ENCODE measurements at regions not wholly inside any gene's neighbourhood (a gene's known extent, or its start where the extent isn't known, plus 50 kb on each side); places are given as distances from the start of the nearest gene placed in this dataset.

DNA sequence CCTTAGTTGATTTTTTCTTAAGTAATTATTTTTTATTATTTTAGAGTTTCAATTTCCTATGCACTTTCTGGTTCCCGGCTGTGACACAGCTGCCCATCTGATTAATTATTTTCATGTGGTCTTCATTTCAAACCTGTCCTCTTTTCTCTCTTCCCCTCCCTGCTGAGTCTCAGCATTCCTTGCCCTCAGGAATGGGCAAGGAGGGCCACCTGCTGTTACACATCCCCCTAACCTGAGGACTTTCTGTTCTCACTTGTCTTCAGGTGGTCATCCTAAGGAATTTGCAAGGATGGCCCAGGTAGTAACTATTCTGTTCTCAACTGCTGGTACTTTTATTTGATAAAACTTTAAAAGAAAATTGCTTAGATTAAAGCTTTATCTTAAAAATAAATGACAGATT, 545.0 kb downstream of the OTOL1 start:
- H3K79me2 ChIP-seq (ENCODE audit: control insufficient read depth, insufficient read depth, low read length): no peaks in the 10 kb centered on the region
- no peaks in the 10 kb centered on the region for H3K9me3 ChIP-seq (ENCODE audit: control insufficient read depth, insufficient read depth, low read depth, low read length)
- H4K20me1 ChIP-seq (ENCODE audit: control insufficient read depth, extremely low read depth, insufficient read depth, low read length): no peaks in the 10 kb centered on the region
- no peak overlapping the region for H3K4me3 ChIP-seq (replicated peaks in 1 of 4; ENCODE audit: control extremely low read depth in 1 of 4, insufficient read depth in 1 of 4, low read depth in 3 of 4, low read length in 4 of 4)
- no peak overlapping the region for H3K27ac ChIP-seq (ENCODE audit: insufficient read depth, low read length)
- H2AFZ ChIP-seq (ENCODE audit: low read length): no peak overlapping the region
- no peaks in the 10 kb centered on the region for H3K4me1 ChIP-seq (ENCODE audit: control insufficient read depth, extremely low read depth, insufficient read depth, low read length)
- no peak for DNase-seq (ENCODE audit: low read depth in 2 of 2)
- no peak overlapping the region for H3K9ac ChIP-seq (ENCODE audit: insufficient read depth, low read length)
- TF ChIP-seq, protein P1, sequence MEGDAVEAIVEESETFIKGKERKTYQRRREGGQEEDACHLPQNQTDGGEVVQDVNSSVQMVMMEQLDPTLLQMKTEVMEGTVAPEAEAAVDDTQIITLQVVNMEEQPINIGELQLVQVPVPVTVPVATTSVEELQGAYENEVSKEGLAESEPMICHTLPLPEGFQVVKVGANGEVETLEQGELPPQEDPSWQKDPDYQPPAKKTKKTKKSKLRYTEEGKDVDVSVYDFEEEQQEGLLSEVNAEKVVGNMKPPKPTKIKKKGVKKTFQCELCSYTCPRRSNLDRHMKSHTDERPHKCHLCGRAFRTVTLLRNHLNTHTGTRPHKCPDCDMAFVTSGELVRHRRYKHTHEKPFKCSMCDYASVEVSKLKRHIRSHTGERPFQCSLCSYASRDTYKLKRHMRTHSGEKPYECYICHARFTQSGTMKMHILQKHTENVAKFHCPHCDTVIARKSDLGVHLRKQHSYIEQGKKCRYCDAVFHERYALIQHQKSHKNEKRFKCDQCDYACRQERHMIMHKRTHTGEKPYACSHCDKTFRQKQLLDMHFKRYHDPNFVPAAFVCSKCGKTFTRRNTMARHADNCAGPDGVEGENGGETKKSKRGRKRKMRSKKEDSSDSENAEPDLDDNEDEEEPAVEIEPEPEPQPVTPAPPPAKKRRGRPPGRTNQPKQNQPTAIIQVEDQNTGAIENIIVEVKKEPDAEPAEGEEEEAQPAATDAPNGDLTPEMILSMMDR (conservative IDR thresholded peaks at IDR 0.05 in 1 of 2, IDR thresholded peaks at IDR 0.05 in 1 of 2; ENCODE audit: low read depth in 1 of 2, low read length in 2 of 2): no peak
- TF ChIP-seq EZH2 (IDR thresholded peaks at IDR 0.05; ENCODE audit: low read length, missing control alignments): no peak
- H3K36me3 ChIP-seq (ENCODE audit: control insufficient read depth, insufficient read depth, low read length): no peaks in the 10 kb centered on the region
- no peaks in the 10 kb centered on the region for H3K27me3 ChIP-seq (ENCODE audit: control insufficient read depth, insufficient read depth, low read length)
- no peak overlapping the region for H3K4me2 ChIP-seq (ENCODE audit: extremely low read depth, insufficient read depth, low read length)

GRCh38 chr3:162052636-162053035, 556.0 kb downstream of the OTOL1 start:
- no peak overlapping the region for H2AFZ ChIP-seq (ENCODE audit: low read length)
- no peaks in the 10 kb centered on the region for H3K27me3 ChIP-seq (ENCODE audit: control insufficient read depth, insufficient read depth, low read length)
- H3K27ac ChIP-seq (ENCODE audit: insufficient read depth, low read length): no peak overlapping the region
- H3K36me3 ChIP-seq (ENCODE audit: control insufficient read depth, insufficient read depth, low read length): no peaks in the 10 kb centered on the region
- no peaks in the 10 kb centered on the region for H4K20me1 ChIP-seq (ENCODE audit: control insufficient read depth, extremely low read depth, insufficient read depth, low read length)
- no peaks in the 10 kb centered on the region for H3K9me3 ChIP-seq (ENCODE audit: control insufficient read depth, insufficient read depth, low read depth, low read length)
- H3K4me3 ChIP-seq (replicated peaks in 1 of 4; ENCODE audit: control extremely low read depth in 1 of 4, insufficient read depth in 1 of 4, low read depth in 3 of 4, low read length in 4 of 4): no peak overlapping the region
- H3K79me2 ChIP-seq (ENCODE audit: control insufficient read depth, insufficient read depth, low read length): no peaks in the 10 kb centered on the region
- no peak overlapping the region for H3K4me2 ChIP-seq (ENCODE audit: extremely low read depth, insufficient read depth, low read length)
- H3K9ac ChIP-seq (ENCODE audit: insufficient read depth, low read length): no peak overlapping the region
- no peaks in the 10 kb centered on the region for H3K4me1 ChIP-seq (ENCODE audit: control insufficient read depth, extremely low read depth, insufficient read depth, low read length)
- TF ChIP-seq, protein P1 (conservative IDR thresholded peaks at IDR 0.05 in 1 of 2, IDR thresholded peaks at IDR 0.05 in 1 of 2; ENCODE audit: low read depth in 1 of 2, low read length in 2 of 2): no peak
- TF ChIP-seq EZH2 (IDR thresholded peaks at IDR 0.05; ENCODE audit: low read length, missing control alignments): no peak
- DNase-seq (ENCODE audit: low read depth in 2 of 2): peak in 1 of 2 donors; percentile 23

DNA sequence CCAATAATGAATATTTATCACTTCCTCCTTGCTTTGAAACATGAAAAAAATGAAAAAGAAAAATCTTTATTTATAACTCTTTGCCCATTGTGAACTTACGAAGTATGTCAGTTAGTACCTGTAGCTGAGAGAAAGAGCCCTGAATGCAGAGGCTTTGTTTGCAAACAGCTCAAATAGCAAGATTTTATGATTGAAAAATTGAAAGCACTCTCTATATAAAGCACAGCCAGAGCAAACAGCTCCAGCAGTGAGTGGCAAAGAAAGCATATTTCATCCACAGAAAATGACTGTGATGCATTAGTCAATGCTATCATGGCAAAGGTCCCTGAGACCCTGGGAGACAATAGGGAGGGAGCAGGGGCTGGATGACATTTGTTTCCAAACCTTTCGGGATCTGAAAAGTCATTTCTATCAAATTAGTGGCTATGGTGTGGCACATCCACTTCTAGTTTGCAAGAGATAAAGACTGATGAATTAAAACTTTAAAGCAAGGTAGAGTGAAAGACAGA, 576.1 kb downstream of the OTOL1 start:
- TF ChIP-seq EZH2 (IDR thresholded peaks at IDR 0.05; ENCODE audit: low read length, missing control alignments): no peak
- TF ChIP-seq, protein P1 (conservative IDR thresholded peaks at IDR 0.05 in 1 of 2, IDR thresholded peaks at IDR 0.05 in 1 of 2; ENCODE audit: low read depth in 1 of 2, low read length in 2 of 2): no peak
- no peaks in the 10 kb centered on the region for H3K79me2 ChIP-seq (ENCODE audit: control insufficient read depth, insufficient read depth, low read length)
- no peak for DNase-seq (ENCODE audit: low read depth in 2 of 2)

More for the DNA sequence above, 576.1 kb downstream of the OTOL1 start:
- no peaks in the 10 kb centered on the region for H3K9me3 ChIP-seq (ENCODE audit: control insufficient read depth, insufficient read depth, low read depth, low read length)
- no peaks in the 10 kb centered on the region for H3K36me3 ChIP-seq (ENCODE audit: control insufficient read depth, insufficient read depth, low read length)
- no peak overlapping the region for H3K9ac ChIP-seq (ENCODE audit: insufficient read depth, low read length)
- no peaks in the 10 kb centered on the region for H3K4me1 ChIP-seq (ENCODE audit: control insufficient read depth, extremely low read depth, insufficient read depth, low read length)
- H3K27me3 ChIP-seq (ENCODE audit: control insufficient read depth, insufficient read depth, low read length): no peaks in the 10 kb centered on the region
- H3K27ac ChIP-seq (ENCODE audit: insufficient read depth, low read length): no peak overlapping the region
- no peak overlapping the region for H3K4me3 ChIP-seq (replicated peaks in 1 of 4; ENCODE audit: control extremely low read depth in 1 of 4, insufficient read depth in 1 of 4, low read depth in 3 of 4, low read length in 4 of 4)
- H3K4me2 ChIP-seq (ENCODE audit: extremely low read depth, insufficient read depth, low read length): no peak overlapping the region
- no peak overlapping the region for H2AFZ ChIP-seq (ENCODE audit: low read length)
- H4K20me1 ChIP-seq (ENCODE audit: control insufficient read depth, extremely low read depth, insufficient read depth, low read length): no peaks in the 10 kb centered on the region
